PC-9 (cell line): ENCODE measurements at regions not wholly inside any gene's neighbourhood (a gene's known extent, or its start where the extent isn't known, plus 50 kb on each side); places are given as distances from the start of the nearest gene placed in this dataset.

ENCODE experiments used
- BruUV-seq: library from RNA; stranded (reverse); fragments of 400-500 nt; replicated peaks from 2 replicates; lab custom pipeline; 2021; lab: Mats Ljungman, UMichigan
- CTCF ChIA-PET: fragments of 300-600 bp; sonication (Branson Sonifier 250); formaldehyde crosslinking; loops from one replicate; lab custom pipeline; 2022; ENCODE audit warnings: antibody characterized with exemption; lab: Charles Lee
- POLR2A ChIA-PET: fragments of 300-600 bp; sonication (Branson Sonifier 250); formaldehyde crosslinking; loops from one replicate; lab custom pipeline; 2022; ENCODE audit warnings: antibody characterized with exemption; ENCODE audit not compliant: unreplicated experiment; lab: Charles Lee
- DNase-seq, 2 experiments: peaks; one replicate each; pipeline versions ENCODE4 v3.0.0 to v3.0.0-alpha.2; 2015 to 2022; ENCODE audit warnings: mixed read lengths in 1 of 2
- H2AFZ ChIP-seq: fragments of 200-600 bp; sonication (generic); 2 replicates; pipeline ENCODE4 v1.8.1; 2017; ENCODE audit warnings: antibody characterized with exemption
- H3F3A ChIP-seq: fragments of 200-600 bp; sonication (generic); 2 replicates; pipeline ENCODE4 v1.8.1; 2017; ENCODE audit warnings: antibody characterized with exemption, mild to moderate bottlenecking, low read depth; ENCODE audit not compliant: insufficient read depth
- H3K27ac ChIP-seq: fragments of 200-600 bp; sonication (generic); 2 replicates; pipeline ENCODE4 v1.6.1; 2016; ENCODE audit warnings: mixed run types
- H3K27me3 ChIP-seq: fragments of 200-600 bp; sonication (generic); 2 replicates; pipeline ENCODE4 v1.6.1; 2016; ENCODE audit warnings: low read depth, mixed run types; ENCODE audit not compliant: insufficient read depth
- H3K36me3 ChIP-seq: fragments of 200-600 bp; sonication (generic); 2 replicates; pipeline ENCODE4 v1.6.1; 2016; ENCODE audit warnings: low read depth, mixed run types
- H3K4me1 ChIP-seq: fragments of 200-600 bp; sonication (generic); replicated peaks from 2 replicates; pipeline ENCODE4 v1.6.1; 2016; ENCODE audit warnings: mixed run types; ENCODE audit not compliant: insufficient read depth
- H3K4me2 ChIP-seq: fragments of 200-600 bp; sonication (generic); 2 replicates; pipeline ENCODE4 v1.6.1; 2017; ENCODE audit warnings: mixed run types
- H3K4me3 ChIP-seq: fragments of 200-600 bp; sonication (generic); 2 replicates; pipeline ENCODE4 v1.6.1; 2016; ENCODE audit warnings: mixed run types
- H3K79me2 ChIP-seq: fragments of 200-600 bp; sonication (generic); 2 replicates; pipeline ENCODE4 v1.6.1; 2017; ENCODE audit warnings: low read depth, mixed run types
- H3K9me2 ChIP-seq: fragments of 200-600 bp; sonication (generic); 2 replicates; pipeline ENCODE4 v1.8.1; 2017; ENCODE audit warnings: mild to moderate bottlenecking; ENCODE audit not compliant: insufficient read depth
- H3K9me3 ChIP-seq: fragments of 200-600 bp; sonication (generic); 2 replicates; pipeline ENCODE4 v1.8.1; 2016; ENCODE audit warnings: low read depth; ENCODE audit not compliant: insufficient read depth
- H4K20me1 ChIP-seq: fragments of 200-600 bp; sonication (generic); 2 replicates; pipeline ENCODE4 v1.8.1; 2017; ENCODE audit not compliant: insufficient read depth
- EZH2 ChIP-seq: fragments of 200-600 bp; sonication (generic); IDR thresholded peaks from 2 replicates; pipeline ENCODE4 v1.8.0; 2017; ENCODE audit warnings: antibody characterized with exemption, low read depth
- intact Hi-C: fragments of 100-400 bp; cut with micrococcal nuclease; formaldehyde crosslinking; loops from one replicate; pipeline ENCODE4 v1.10.0; 2022; ENCODE audit not compliant: unreplicated experiment
- TF ChIP-seq, protein P1 (sequence below): fragments of 200-600 bp; sonication (generic); conservative IDR thresholded peaks from 2 replicates; pipeline ENCODE4 v1.6.1; 2017; ENCODE audit warnings: mixed run types, antibody characterized with exemption, mild to moderate bottlenecking, moderate library complexity

- no peaks in the 10 kb centered on the region for H3K27me3 ChIP-seq
- no TSS peak for BruUV-seq
- no peaks in the 10 kb centered on the region for H3K36me3 ChIP-seq
- H3K4me1 ChIP-seq = no peaks in the 10 kb centered on the region
- CTCF ChIA-PET = no interaction called here
- no peak overlapping the region for H3K4me3 ChIP-seq
- DNase-seq = no peak
- no peaks in the 10 kb centered on the region for H3K9me2 ChIP-seq
- H2AFZ ChIP-seq = no peak overlapping the region
- no peak overlapping the region for H3K4me2 ChIP-seq
- no peaks in the 10 kb centered on the region for H3K9me3 ChIP-seq
- POLR2A ChIA-PET = no interaction called here
- no peaks in the 10 kb centered on the region for H3F3A ChIP-seq
- H4K20me1 ChIP-seq = no peaks in the 10 kb centered on the region
- no peaks in the 10 kb centered on the region for H3K79me2 ChIP-seq
- TF ChIP-seq, protein P1, sequence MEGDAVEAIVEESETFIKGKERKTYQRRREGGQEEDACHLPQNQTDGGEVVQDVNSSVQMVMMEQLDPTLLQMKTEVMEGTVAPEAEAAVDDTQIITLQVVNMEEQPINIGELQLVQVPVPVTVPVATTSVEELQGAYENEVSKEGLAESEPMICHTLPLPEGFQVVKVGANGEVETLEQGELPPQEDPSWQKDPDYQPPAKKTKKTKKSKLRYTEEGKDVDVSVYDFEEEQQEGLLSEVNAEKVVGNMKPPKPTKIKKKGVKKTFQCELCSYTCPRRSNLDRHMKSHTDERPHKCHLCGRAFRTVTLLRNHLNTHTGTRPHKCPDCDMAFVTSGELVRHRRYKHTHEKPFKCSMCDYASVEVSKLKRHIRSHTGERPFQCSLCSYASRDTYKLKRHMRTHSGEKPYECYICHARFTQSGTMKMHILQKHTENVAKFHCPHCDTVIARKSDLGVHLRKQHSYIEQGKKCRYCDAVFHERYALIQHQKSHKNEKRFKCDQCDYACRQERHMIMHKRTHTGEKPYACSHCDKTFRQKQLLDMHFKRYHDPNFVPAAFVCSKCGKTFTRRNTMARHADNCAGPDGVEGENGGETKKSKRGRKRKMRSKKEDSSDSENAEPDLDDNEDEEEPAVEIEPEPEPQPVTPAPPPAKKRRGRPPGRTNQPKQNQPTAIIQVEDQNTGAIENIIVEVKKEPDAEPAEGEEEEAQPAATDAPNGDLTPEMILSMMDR = no peak
- no peak for TF ChIP-seq EZH2
- intact Hi-C loops = no loop called here
- no peak overlapping the region for H3K27ac ChIP-seq
These were observed 355.9 kb downstream of the RSL24D1 start for GRCh38 chr15:54840621-54841398.

- Histone ChIP-seq H3K4me2 (no peak overlapping the region), H3K27ac (no peak overlapping the region), H2AFZ (no peak overlapping the region), H3K4me1 (no peaks in the 10 kb centered on the region), H3K9me2 (no peaks in the 10 kb centered on the region), H3K79me2 (no peaks in the 10 kb centered on the region), H3F3A (no peaks in the 10 kb centered on the region), H3K36me3 (no peaks in the 10 kb centered on the region), H3K27me3 (no peaks in the 10 kb centered on the region), H3K9me3 (no peaks in the 10 kb centered on the region), H4K20me1 (no peaks in the 10 kb centered on the region), H3K4me3 (no peak overlapping the region)
- POLR2A ChIA-PET = no interaction called here
- CTCF ChIA-PET = no interaction called here
- intact Hi-C loops = no loop called here
- TF ChIP-seq, protein P1 = no peak
- no peak for TF ChIP-seq EZH2
- DNase-seq = no peak
- no TSS peak for BruUV-seq
These were observed 357.4 kb downstream of the RSL24D1 start for GRCh38 chr15:54839379-54839778.

- Histone ChIP-seq H3K4me1 (no peaks in the 10 kb centered on the region), H3F3A (no peaks in the 10 kb centered on the region), H3K4me2 (no peak overlapping the region), H3K9me2 (no peaks in the 10 kb centered on the region), H3K27me3 (no peaks in the 10 kb centered on the region), H3K36me3 (no peaks in the 10 kb centered on the region), H3K79me2 (no peaks in the 10 kb centered on the region), H3K9me3 (no peaks in the 10 kb centered on the region), H4K20me1 (no peaks in the 10 kb centered on the region), H3K4me3 (no peak overlapping the region), H2AFZ (no peak overlapping the region), H3K27ac (no peak overlapping the region)
- no peak for DNase-seq
- no TSS peak for BruUV-seq
- intact Hi-C loops = no loop called here
- ChIA-PET POLR2A (no interaction called here), CTCF (no interaction called here)
- no peak for TF ChIP-seq EZH2
- TF ChIP-seq, protein P1 = no peak
These were observed 360.5 kb downstream of the RSL24D1 start for GRCh38 chr15:54836052-54836795.
